H1 (cell line): ENCODE measurements at regions not wholly inside any gene's neighbourhood (a gene's known extent, or its start where the extent isn't known, plus 50 kb on each side); places are given as distances from the start of the nearest gene placed in this dataset.

Source experiments
- CTCF ChIA-PET: fragments of 300-600 bp; sonication (Branson Sonifier 250); formaldehyde crosslinking; loops from one replicate; lab custom pipeline; 2021; ENCODE audit not compliant: partially characterized antibody; lab: Charles Lee
- POLR2A ChIA-PET: fragments of 300-600 bp; sonication (Branson Sonifier 250); formaldehyde crosslinking; loops from one replicate; lab custom pipeline; 2021; ENCODE audit warnings: inconsistent platforms; ENCODE audit not compliant: partially characterized antibody; lab: Charles Lee
- DNase-seq, 2 experiments: peaks; one replicate each; pipeline versions ENCODE4 v3.0.0 to v3.0.0-alpha.2; 2010 to 2022; ENCODE audit warnings: low spot score in 2 of 2, low read depth in 1 of 2, mixed read lengths in 1 of 2
- FAIRE-seq: peaks from 2 replicates; lab custom pipeline; 2011; peaks lifted over from hg19 to GRCh38; lab: Jason Lieb, UNC
- H2AFZ ChIP-seq: 2 replicates; pipeline ENCODE4 v1.8.1; 2012; ENCODE audit warnings: low read length, inconsistent platforms
- H2AK5ac ChIP-seq: 2 replicates; pipeline ENCODE4 v1.6.1; 2013; ENCODE audit warnings: low read depth, low read length
- H2BK120ac ChIP-seq: replicated peaks from 2 replicates; pipeline ENCODE3; 2013; ENCODE audit warnings: low read depth, low read length, inconsistent platforms
- H2BK12ac ChIP-seq: 2 replicates; pipeline ENCODE4 v1.6.1; 2013; ENCODE audit warnings: low read depth, low read length
- H2BK15ac ChIP-seq: 2 replicates; pipeline ENCODE4 v1.6.1; 2013; ENCODE audit warnings: low read length
- H2BK20ac ChIP-seq: 2 replicates; pipeline ENCODE4 v1.6.1; 2013; ENCODE audit warnings: low read length
- H2BK5ac ChIP-seq: 2 replicates; pipeline ENCODE4 v1.6.1; 2013; ENCODE audit warnings: low read depth, low read length
- H3K14ac ChIP-seq: 2 replicates; pipeline ENCODE4 v1.6.1; 2013; ENCODE audit warnings: inconsistent platforms; ENCODE audit not compliant: insufficient read length
- H3K18ac ChIP-seq: 2 replicates; pipeline ENCODE4 v1.6.1; 2013; ENCODE audit warnings: low read length; ENCODE audit errors: extremely low read depth
- H3K23ac ChIP-seq: 2 replicates; pipeline ENCODE4 v1.6.1; 2013; ENCODE audit warnings: inconsistent platforms; ENCODE audit not compliant: insufficient read length
- H3K23me2 ChIP-seq: 2 replicates; pipeline ENCODE4 v1.6.1; 2013; ENCODE audit warnings: low read depth, low read length
- H3K27ac ChIP-seq: 2 replicates; pipeline ENCODE4 v1.6.1; 2011; ENCODE audit warnings: low read depth, low read length, inconsistent platforms
- H3K27me3 ChIP-seq, 4 experiments: replicated peaks in 1 of 4; 1 replicate in 1 of 4; 2 replicates in 3 of 4; pipeline versions ENCODE4 v1.6.1 to v1.8.1; 2011 to 2013; ENCODE audit warnings: low read length in 3 of 4, mild to moderate bottlenecking in 3 of 4, inconsistent platforms in 2 of 4, mixed read lengths in 2 of 4, moderate library complexity in 1 of 4; ENCODE audit not compliant: control insufficient read depth in 3 of 4, insufficient read depth in 3 of 4; ENCODE audit errors: extremely low read depth in 1 of 4
- H3K36me3 ChIP-seq, 4 experiments: 2 replicates each; pipeline versions ENCODE4 v1.6.1 to v1.8.1; 2011 to 2013; ENCODE audit warnings: mild to moderate bottlenecking in 4 of 4, low read length in 3 of 4, moderate library complexity in 2 of 4, control low read depth in 1 of 4, inconsistent platforms in 1 of 4; ENCODE audit not compliant: insufficient read depth in 4 of 4, control insufficient read depth in 2 of 4
- H3K4ac ChIP-seq: replicated peaks from 2 replicates; pipeline ENCODE3; 2013; ENCODE audit warnings: low read length, low read depth, mixed read lengths, inconsistent platforms; ENCODE audit not compliant: insufficient read length
- H3K4me1 ChIP-seq, 4 experiments: replicated peaks in 1 of 4; 1 replicate in 1 of 4; 2 replicates in 3 of 4; pipeline versions ENCODE4 v1.6.1 to v1.8.1; 2011 to 2013; ENCODE audit warnings: low read length in 3 of 4, inconsistent platforms in 2 of 4, mixed read lengths in 1 of 4; ENCODE audit not compliant: insufficient read depth in 4 of 4, control insufficient read depth in 3 of 4
- H3K4me2 ChIP-seq, 2 experiments: 2 replicates each; pipeline versions ENCODE4 v1.6.1 to v1.8.1; 2011 to 2013; ENCODE audit warnings: low read depth in 2 of 2, low read length in 2 of 2, control low read depth in 1 of 2, inconsistent platforms in 1 of 2, mild to moderate bottlenecking in 1 of 2; ENCODE audit not compliant: insufficient read depth in 1 of 2
- H3K4me3 ChIP-seq, 4 experiments: fragments of 200-600, 300-600 bp in 1 of 4; sonication (generic), shearing (Covaris generic), sonication (Bioruptor Twin) in 1 of 4; 2 replicates each; pipeline versions ENCODE4 v1.5.1 to v1.8.1; 2011 to 2016; ENCODE audit warnings: low read length in 4 of 4, low read depth in 3 of 4, control low read depth in 2 of 4, inconsistent platforms in 2 of 4, mild to moderate bottlenecking in 2 of 4, mixed read lengths in 1 of 4, moderate library complexity in 1 of 4; ENCODE audit not compliant: insufficient read depth in 2 of 4; ENCODE audit errors: extremely low read depth in 1 of 4
- H3K56ac ChIP-seq: replicated peaks from 2 replicates; pipeline ENCODE3; 2013; ENCODE audit warnings: low read depth, mild to moderate bottlenecking, mixed read lengths, low read length, inconsistent platforms; ENCODE audit not compliant: insufficient read length
- H3K79me1 ChIP-seq: 2 replicates; pipeline ENCODE4 v1.6.1; 2013; ENCODE audit warnings: low read depth, low read length, control low read depth
- H3K79me2 ChIP-seq, 2 experiments: 2 replicates each; pipeline versions ENCODE4 v1.6.1 to v1.8.1; 2012 to 2013; ENCODE audit warnings: low read length in 2 of 2, mild to moderate bottlenecking in 2 of 2, inconsistent platforms in 1 of 2; ENCODE audit not compliant: insufficient read depth in 2 of 2, control insufficient read depth in 1 of 2
- H3K9ac ChIP-seq, 4 experiments: replicated peaks in 1 of 4; 1 replicate in 1 of 4; 2 replicates in 3 of 4; pipeline versions ENCODE4 v1.6.1 to v1.8.1; 2011 to 2013; ENCODE audit warnings: low read depth in 3 of 4, low read length in 3 of 4, control low read depth in 2 of 4, mild to moderate bottlenecking in 2 of 4, moderate library complexity in 2 of 4, inconsistent platforms in 1 of 4; ENCODE audit errors: extremely low read depth in 1 of 4
- H3K9me3 ChIP-seq, 2 experiments: 2 replicates each; pipeline versions ENCODE4 v1.6.1 to v1.8.1; 2012 to 2013; ENCODE audit warnings: mild to moderate bottlenecking in 2 of 2, moderate library complexity in 2 of 2, control low read depth in 1 of 2, inconsistent platforms in 1 of 2, low read depth in 1 of 2, low read length in 1 of 2, mixed read lengths in 1 of 2; ENCODE audit not compliant: insufficient read depth in 2 of 2
- H4K20me1 ChIP-seq, 2 experiments: replicated peaks in 1 of 2; 2 replicates each; pipeline versions ENCODE3 to v1.8.1; 2011 to 2013; ENCODE audit warnings: inconsistent platforms in 2 of 2, low read length in 2 of 2, mild to moderate bottlenecking in 1 of 2; ENCODE audit not compliant: insufficient read depth in 2 of 2, control insufficient read depth in 1 of 2
- H4K5ac ChIP-seq: 2 replicates; pipeline ENCODE4 v1.6.1; 2013; ENCODE audit warnings: low read length, low read depth, mixed read lengths, inconsistent platforms; ENCODE audit not compliant: insufficient read length
- H4K8ac ChIP-seq: 2 replicates; pipeline ENCODE4 v1.8.0; 2013; ENCODE audit warnings: mild to moderate bottlenecking, moderate library complexity, low read length, inconsistent platforms; ENCODE audit not compliant: insufficient read depth; ENCODE audit errors: extremely low read depth
- H4K91ac ChIP-seq: replicated peaks from 2 replicates; pipeline ENCODE3; 2013; ENCODE audit warnings: low read length, mixed read lengths, inconsistent platforms; ENCODE audit not compliant: insufficient read length
- BRCA1 ChIP-seq: IDR thresholded peaks from 2 replicates; pipeline ENCODE4 v1.6.1; 2012; ENCODE audit warnings: low read depth, low read length, improper control_type of control experiment
- CTBP2 ChIP-seq: IDR thresholded peaks from 2 replicates; pipeline ENCODE4 v1.7.0; 2011; ENCODE audit warnings: borderline replicate concordance, mild to moderate bottlenecking, moderate library complexity, mixed read lengths, low read length; ENCODE audit not compliant: insufficient read depth, insufficient read length
- E2F6 ChIP-seq: IDR thresholded peaks from 2 replicates; pipeline ENCODE4 v1.6.1; 2012; ENCODE audit warnings: inconsistent platforms
- KDM1A ChIP-seq: fragments of 200-600, 300-600 bp; sonication (generic); IDR thresholded peaks from 2 replicates; pipeline ENCODE4 v1.7.1; 2016; ENCODE audit warnings: mild to moderate bottlenecking, low read length, borderline replicate concordance
- KDM4A ChIP-seq: IDR thresholded peaks from one replicate; pipeline ENCODE4 v1.7.1; 2012; ENCODE audit warnings: low read depth, mild to moderate bottlenecking, moderate library complexity, low read length, inconsistent platforms; ENCODE audit not compliant: severe bottlenecking
- RFX5 ChIP-seq: IDR thresholded peaks from 2 replicates; pipeline ENCODE4 v1.6.1; 2011; ENCODE audit warnings: low read depth, low read length, improper control_type of control experiment, borderline replicate concordance
- RNF2 ChIP-seq: fragments of 200-900, 300-1000 bp; sonication (generic); IDR thresholded peaks from 2 replicates; pipeline ENCODE4 v1.7.1; 2016; ENCODE audit warnings: borderline replicate concordance, low read depth, mild to moderate bottlenecking, antibody characterized with exemption, low read length; ENCODE audit not compliant: poor library complexity, severe bottlenecking; ENCODE audit errors: missing control alignments
- SIRT6 ChIP-seq: IDR thresholded peaks from one replicate; pipeline ENCODE4 v1.7.1; 2012; ENCODE audit warnings: low read length, inconsistent platforms
- ZNF274 ChIP-seq: IDR thresholded peaks from 2 replicates; pipeline ENCODE4 v1.7.0; 2012; ENCODE audit warnings: low read length, borderline replicate concordance; ENCODE audit errors: extremely low read depth
- WGBS, 2 experiments: shearing (Covaris generic) in 1 of 2; methylation state at CpG; one replicate each; pipeline versions ENCODE4 v1.1.6 to v1.1.7; 2013 to 2015; ENCODE audit warnings: low lambda C conversion rate in 2 of 2, mixed read lengths in 2 of 2, inconsistent platforms in 1 of 2, low coverage in 1 of 2, missing lambda C conversion rate in 1 of 2; ENCODE audit not compliant: insufficient replicate concordance in 2 of 2, insufficient coverage in 1 of 2, insufficient read length in 1 of 2; ENCODE audit errors: extremely low coverage in 1 of 2, missing lambda C conversion rate in 1 of 2; 5-methylcytosine and 5-hydroxymethylcytosine counted together

GRCh38 chr22:44396727-44397722 lies 84.3 kb upstream of the SHISAL1 start:
- ChIA-PET POLR2A (no interaction called here), CTCF (interaction anchor here (0.7 to 2.8 kb wide), 4 partner anchors 9 to 144 kb away, joined by 3 to 9 read pairs (median 3); no protein-coding TSS in a partner anchor)
- H3K27ac ChIP-seq: no peak overlapping the region
- peaks cover 0 to 2% (median 0%) of the 10 kb centered on the region in 4 experiments; a peak in 2 of 7 replicates for H3K27me3 ChIP-seq
- no peak overlapping the region for H3K9ac ChIP-seq
- 0 out of 2 replicates have a peak overlapping the region, but pooled peaks have one; percentile 9 for H2AFZ ChIP-seq
- WGBS, 2 experiments: 87% methylated on average over 16 of the region's 16 CpGs; no CpG with 5 or more reads in 1 of the 2 experiments
- peak overlapping the region; percentile 75; the same call in 1 of the 2 replicates for H2BK12ac ChIP-seq
- no peak overlapping the region for H4K5ac ChIP-seq
- DNase-seq (peak in 1 of 2 experiments; percentile 35), FAIRE-seq (no peak)
- no peaks in the 10 kb centered on the region for H3K9me3 ChIP-seq
- no peak overlapping the region for H3K4me2 ChIP-seq
- no peak overlapping the region for H3K4ac ChIP-seq
- H3K36me3 ChIP-seq: no peaks in the 10 kb centered on the region
- no peak overlapping the region for H2BK20ac ChIP-seq
- H2BK120ac ChIP-seq: no peak overlapping the region
- no peak overlapping the region for H3K56ac ChIP-seq
- no peaks in the 10 kb centered on the region; a peak in 1 of 7 replicates for H3K4me1 ChIP-seq
- no peaks in the 10 kb centered on the region for H3K79me1 ChIP-seq
- no peak overlapping the region for H3K4me3 ChIP-seq
- H2AK5ac ChIP-seq: no peak overlapping the region
- no peak overlapping the region for H3K18ac ChIP-seq
- H3K23ac ChIP-seq: no peak overlapping the region
- no peak overlapping the region for H3K14ac ChIP-seq
- no peak overlapping the region for H4K91ac ChIP-seq
- no peak overlapping the region for H2BK15ac ChIP-seq
- no peaks in the 10 kb centered on the region for H4K20me1 ChIP-seq
- H2BK5ac ChIP-seq: no peak overlapping the region
- H4K8ac ChIP-seq: peak overlapping the region; percentile 18; the same call in 1 of the 2 replicates
- H3K23me2 ChIP-seq: no peaks in the 10 kb centered on the region
- no peaks in the 10 kb centered on the region for H3K79me2 ChIP-seq
- TF ChIP-seq ZNF274 (no peak), RNF2 (no peak), RFX5 (no peak), KDM1A (no peak), E2F6 (no peak), KDM4A (no peak), BRCA1 (no peak), SIRT6 (no peak), CTBP2 (no peak)
